HepG2 (cell line): ENCODE measurements at regions not wholly inside any gene's neighbourhood (a gene's known extent, or its start where the extent isn't known, plus 50 kb on each side); places are given as distances from the start of the nearest gene placed in this dataset.

Experiments used
- ATAC-seq: fragments of 200-7000 bp; cut with Tn5 transposase; 3 replicates; pipeline ENCODE4 v1.9.1; 2020; ENCODE audit warnings: mild to moderate bottlenecking, moderate library complexity
- BruUV-seq: library from RNA; stranded (reverse); fragments of 400-500 nt; replicated peaks from 2 replicates; lab custom pipeline; 2021; lab: Mats Ljungman, UMichigan
- CTCF ChIA-PET: fragments of 300-600 bp; formaldehyde crosslinking; extraction: SDS; loops from one replicate; lab custom pipeline; 2021; ENCODE audit warnings: low total read pairs, inconsistent platforms, low intra/inter-chr PET ratio; lab: Yijun Ruan, JAX
- POLR2A ChIA-PET: fragments of 350-600 bp; sonication (Branson Sonifier 250); formaldehyde crosslinking; loops from one replicate; lab custom pipeline; 2020; ENCODE audit warnings: antibody characterized with exemption, inconsistent platforms; lab: Yijun Ruan, JAX
- DNase-seq: peaks from one replicate; pipeline ENCODE4 v3.0.0-alpha.2; 2015; ENCODE audit warnings: low spot score
- FAIRE-seq: peaks from 3 replicates; lab custom pipeline; 2011; peaks lifted over from hg19 to GRCh38; lab: Jason Lieb, UNC
- H2AFZ ChIP-seq: one replicate; pipeline ENCODE4 v1.6.1; 2011; ENCODE audit warnings: low read length, inconsistent platforms
- H3K27ac ChIP-seq: fragments of 300-600 bp; 3 replicates; pipeline ENCODE4 v1.8.0; 2011; ENCODE audit warnings: mixed run types, mild to moderate bottlenecking, mixed read lengths, low read length, inconsistent platforms; ENCODE audit not compliant: insufficient read depth; ENCODE audit errors: extremely low read length
- H3K27me3 ChIP-seq, 2 experiments: fragments of 200-600 bp in 1 of 2; 2 replicates in 1 of 2; 3 replicates in 1 of 2; pipeline versions ENCODE4 v1.6.0 to v1.8.0; 2011; ENCODE audit warnings: low read length in 2 of 2, mild to moderate bottlenecking in 2 of 2, moderate library complexity in 2 of 2, inconsistent platforms in 1 of 2; ENCODE audit not compliant: insufficient read depth in 2 of 2, control insufficient read depth in 1 of 2
- H3K36me3 ChIP-seq, 2 experiments: fragments of 200-600 bp in 1 of 2; replicated peaks in 1 of 2; 2 replicates in 1 of 2; 3 replicates in 1 of 2; pipeline versions ENCODE4 v1.5.1 to v1.8.0; 2011; ENCODE audit warnings: low read length in 2 of 2, inconsistent platforms in 1 of 2; ENCODE audit not compliant: insufficient read depth in 2 of 2, control insufficient read depth in 1 of 2
- H3K4me1 ChIP-seq: 2 replicates; pipeline ENCODE4 v1.5.1; 2012; ENCODE audit warnings: low read length, inconsistent platforms; ENCODE audit not compliant: insufficient read depth
- H3K4me2 ChIP-seq: 2 replicates; pipeline ENCODE4 v1.6.0; 2011; ENCODE audit warnings: low read depth, low read length, inconsistent platforms
- H3K4me3 ChIP-seq, 3 experiments: fragments of 200-600 bp in 1 of 3; sonication (generic), shearing (Covaris generic) in 1 of 3; replicated peaks in 1 of 3; 2 replicates each; pipeline ENCODE4 v1.5.1; 2011 to 2016; ENCODE audit warnings: low read length in 3 of 3, inconsistent platforms in 2 of 3, low read depth in 2 of 3, mild to moderate bottlenecking in 2 of 3, control low read depth in 1 of 3, mixed read lengths in 1 of 3; ENCODE audit not compliant: insufficient read depth in 1 of 3
- H3K79me2 ChIP-seq: one replicate; pipeline ENCODE4 v1.6.1; 2011; ENCODE audit warnings: low read length, inconsistent platforms; ENCODE audit not compliant: insufficient read depth
- H3K9ac ChIP-seq: 2 replicates; pipeline ENCODE4 v1.6.0; 2011; ENCODE audit warnings: mild to moderate bottlenecking, low read depth, low read length, inconsistent platforms; ENCODE audit not compliant: insufficient read depth
- H3K9me3 ChIP-seq: 2 replicates; pipeline ENCODE4 v1.5.1; 2012; ENCODE audit warnings: mild to moderate bottlenecking, low read length
- H4K20me1 ChIP-seq: 2 replicates; pipeline ENCODE4 v1.6.0; 2011; ENCODE audit warnings: inconsistent platforms, mild to moderate bottlenecking, low read length, moderate library complexity; ENCODE audit not compliant: insufficient read depth
- ARNT ChIP-seq: fragments of 450-650 bp; IDR thresholded peaks from 2 replicates; pipeline ENCODE4 v1.6.1; 2017
- CEBPB ChIP-seq: IDR thresholded peaks from 2 replicates; pipeline ENCODE4 v1.6.1; 2011; ENCODE audit warnings: low read depth, low read length, improper control_type of control experiment, borderline replicate concordance
- FOXC1 ChIP-seq: sonication (generic); formaldehyde crosslinking; IDR thresholded peaks from 2 replicates; pipeline ENCODE4 v1.8.0; 2022; ENCODE audit warnings: mild to moderate bottlenecking, missing genetic modification reagents, borderline replicate concordance
- ISL2 ChIP-seq: sonication (generic); formaldehyde crosslinking; IDR thresholded peaks from 2 replicates; pipeline ENCODE4 v1.5.0; 2020; ENCODE audit warnings: missing genetic modification reagents
- NCOA1 ChIP-seq: sonication (generic); formaldehyde crosslinking; IDR thresholded peaks from 2 replicates; pipeline ENCODE4 v1.9.0; 2021; ENCODE audit warnings: missing genetic modification reagents
- RAD21 ChIP-seq: fragments of 450-650 bp; formaldehyde crosslinking; IDR thresholded peaks from 2 replicates; pipeline ENCODE4 v1.5.0; 2020; ENCODE audit warnings: mild to moderate bottlenecking
- SKIL ChIP-seq: sonication (generic); formaldehyde crosslinking; IDR thresholded peaks from 2 replicates; pipeline ENCODE4 v1.8.0; 2022; ENCODE audit warnings: missing genetic modification reagents, mild to moderate bottlenecking, moderate library complexity, borderline replicate concordance
- SNAPC2 ChIP-seq: sonication (generic); formaldehyde crosslinking; IDR thresholded peaks from 2 replicates; pipeline ENCODE4 v1.8.1; 2022; ENCODE audit warnings: mild to moderate bottlenecking, missing genetic modification reagents
- THYN1 ChIP-seq: sonication (generic); formaldehyde crosslinking; IDR thresholded peaks from 2 replicates; pipeline ENCODE4 v1.8.1; 2023; ENCODE audit warnings: low read depth, mild to moderate bottlenecking, moderate library complexity, missing genetic modification reagents, borderline replicate concordance
- ZBTB1 ChIP-seq: sonication (generic); formaldehyde crosslinking; IDR thresholded peaks from 2 replicates; pipeline ENCODE4 v1.4.0; 2020; ENCODE audit warnings: missing genetic modification reagents, borderline replicate concordance
- ZFP36 ChIP-seq: fragments of 150-350 bp; IDR thresholded peaks from 2 replicates; pipeline ENCODE4 v1.6.1; 2018; ENCODE audit warnings: borderline replicate concordance, low read length, low read depth; ENCODE audit not compliant: partially characterized antibody
- ZNF101 ChIP-seq: sonication (generic); formaldehyde crosslinking; IDR thresholded peaks from 2 replicates; pipeline ENCODE4 v1.4.0; 2020; ENCODE audit warnings: mild to moderate bottlenecking, low read depth, missing genetic modification reagents, borderline replicate concordance
- ZNF263 ChIP-seq: sonication (generic); formaldehyde crosslinking; IDR thresholded peaks from 2 replicates; pipeline ENCODE4 v1.4.0; 2020; ENCODE audit warnings: missing genetic modification reagents
- ZNF296 ChIP-seq: sonication (generic); formaldehyde crosslinking; conservative IDR thresholded peaks from 2 replicates; pipeline ENCODE4 v1.5.0; 2020; ENCODE audit warnings: mild to moderate bottlenecking, missing genetic modification reagents
- ZNF460 ChIP-seq: sonication (generic); formaldehyde crosslinking; IDR thresholded peaks from 2 replicates; pipeline ENCODE4 v1.5.1; 2020; ENCODE audit warnings: missing genetic modification reagents, mild to moderate bottlenecking, borderline replicate concordance
- ZNF629 ChIP-seq: sonication (generic); formaldehyde crosslinking; conservative IDR thresholded peaks from 2 replicates; pipeline ENCODE4 v1.5.0; 2020; ENCODE audit warnings: missing genetic modification reagents
- ZNF782 ChIP-seq: sonication (generic); formaldehyde crosslinking; IDR thresholded peaks from 2 replicates; pipeline ENCODE4 v1.4.0; 2020; ENCODE audit warnings: missing genetic modification reagents, mild to moderate bottlenecking, borderline replicate concordance
- WGBS: methylation state at CpG from one replicate; pipeline ENCODE4 v1.1.6; 2017; ENCODE audit warnings: low lambda C conversion rate; 5-methylcytosine and 5-hydroxymethylcytosine counted together
- in situ Hi-C: cut with HindIII; loops from 2 replicates; pipeline ENCODE4 v1.10.0; 2017; ENCODE audit warnings: low pct_unique_long_range_greater_than_20kb; ENCODE audit not compliant: extremely low pct_ligation_motif_present
- intact Hi-C: fragments of 100-400 bp; cut with micrococcal nuclease; formaldehyde crosslinking; loops from one replicate; pipeline ENCODE4 v1.10.0; 2022; ENCODE audit not compliant: unreplicated experiment

GRCh38 chr2:116452651-116453050 is 1361.8 kb upstream of the DDX18 start:
- no peak for FAIRE-seq

More at GRCh38 chr2:116452651-116453050, 1361.8 kb upstream of the DDX18 start:
- in situ Hi-C loops = no loop called here
- Histone ChIP-seq H3K36me3 (no peaks in the 10 kb centered on the region), H2AFZ (no peak overlapping the region), H3K9me3 (peaks cover 95% of the 10 kb centered on the region), H3K4me3 (no peak overlapping the region), H3K4me1 (no peaks in the 10 kb centered on the region), H3K9ac (no peak overlapping the region), H3K27ac (no peak overlapping the region), H3K79me2 (no peaks in the 10 kb centered on the region), H3K27me3 (no peaks in the 10 kb centered on the region), H3K4me2 (no peak overlapping the region), H4K20me1 (no peaks in the 10 kb centered on the region)
- intact Hi-C loops = no loop called here
- DNase-seq (no peak), ATAC-seq (no peak)
- POLR2A ChIA-PET = no interaction called here
- 3% methylated on average over 2 of the region's 2 CpGs for WGBS
- BruUV-seq = no TSS peak
- TF ChIP-seq SKIL (CRISPR knock-in tag) (no peak), ARNT (no peak), ZNF782 (no peak), SNAPC2 (no peak), THYN1 (CRISPR knock-in tag) (no peak), ZNF629 (CRISPR knock-in tag) (no peak), ZNF101 (CRISPR knock-in tag) (no peak), FOXC1 (CRISPR knock-in tag) (no peak), CEBPB (no peak), ISL2 (CRISPR knock-in tag) (no peak), ZNF263 (CRISPR knock-in tag) (no peak), ZNF460 (no peak), RAD21 (no peak), ZBTB1 (CRISPR knock-in tag) (no peak), ZFP36 (no peak), NCOA1 (CRISPR knock-in tag) (no peak), ZNF296 (CRISPR knock-in tag) (no peak)
- CTCF ChIA-PET = no interaction called here
